Nephron (organoid): ENCODE measurements at regions not wholly inside any gene's neighbourhood (a gene's known extent, or its start where the extent isn't known, plus 50 kb on each side); places are given as distances from the start of the nearest gene placed in this dataset.

Experiments
- H3K27ac Mint-ChIP-seq, 3 experiments: 2 replicates each; pipeline ENCODE4 v1.8.0; 2020; ENCODE audit warnings: mixed read lengths in 3 of 3, mild to moderate bottlenecking in 2 of 3, moderate library complexity in 1 of 3
- H3K27me3 Mint-ChIP-seq: 2 replicates; pipeline ENCODE4 v1.8.0; 2021; ENCODE audit warnings: low read depth, mild to moderate bottlenecking, moderate library complexity, mixed read lengths
- H3K36me3 Mint-ChIP-seq: 2 replicates; pipeline ENCODE4 v1.8.0; 2020; ENCODE audit warnings: low read depth, mixed read lengths
- H3K4me1 Mint-ChIP-seq: 2 replicates; pipeline ENCODE4 v1.8.0; 2020; ENCODE audit warnings: mixed read lengths
- H3K4me3 Mint-ChIP-seq, 3 experiments: 2 replicates each; pipeline ENCODE4 v1.8.0; 2020; ENCODE audit warnings: mild to moderate bottlenecking in 3 of 3, mixed read lengths in 3 of 3, moderate library complexity in 2 of 3
- H3K9me3 Mint-ChIP-seq: 2 replicates; pipeline ENCODE4 v1.8.0; 2020; ENCODE audit warnings: mixed read lengths
- CTCF ChIP-seq, 3 experiments: fragments of 200-600 bp; sonication (generic); IDR thresholded peaks; one replicate each; pipeline ENCODE4 v1.5.0; 2021; ENCODE audit warnings: antibody characterized with exemption in 3 of 3; ENCODE audit not compliant: unreplicated experiment in 3 of 3

- no peaks in the 10 kb centered on the region for H3K9me3 Mint-ChIP-seq
- no peak overlapping the region for H3K4me3 Mint-ChIP-seq
- TF ChIP-seq CTCF (IDR thresholded peaks at IDR 0.05; ENCODE audit: unreplicated experiment in 3 of 3) = no peak
- H3K36me3 Mint-ChIP-seq = no peaks in the 10 kb centered on the region
- peak overlapping the region in 1 of 3 experiments; percentile 58 for H3K27ac Mint-ChIP-seq
- H3K27me3 Mint-ChIP-seq = no peaks in the 10 kb centered on the region
- peaks cover 13% of the 10 kb centered on the region for H3K4me1 Mint-ChIP-seq
Measured at GRCh38 chr13:97130190-97130589, 91.9 kb upstream of the MBNL2 start.

GRCh38 chr13:97131447-97131846 lies 90.7 kb upstream of the MBNL2 start:
- Mint-ChIP-seq H3K9me3 (no peaks in the 10 kb centered on the region), H3K4me3 (no peak overlapping the region)

GRCh38 chr13:97133554-97133953 lies 88.6 kb upstream of the MBNL2 start:
- Mint-ChIP-seq H3K9me3 (no peaks in the 10 kb centered on the region), H3K36me3 (no peaks in the 10 kb centered on the region)
- TF ChIP-seq CTCF (IDR thresholded peaks at IDR 0.05; ENCODE audit: unreplicated experiment in 3 of 3) = no peak

More at GRCh38 chr13:97131447-97131846, 90.7 kb upstream of the MBNL2 start:
- Mint-ChIP-seq H3K4me1 (peaks cover 1% of the 10 kb centered on the region), H3K27ac (no peak overlapping the region), H3K36me3 (no peaks in the 10 kb centered on the region), H3K27me3 (no peaks in the 10 kb centered on the region)
- no peak for TF ChIP-seq CTCF (IDR thresholded peaks at IDR 0.05; ENCODE audit: unreplicated experiment in 3 of 3)

GRCh38 chr13:97133955-97134354 lies 88.2 kb upstream of the MBNL2 start:
- no peaks in the 10 kb centered on the region for H3K27me3 Mint-ChIP-seq
- no peaks in the 10 kb centered on the region for H3K9me3 Mint-ChIP-seq
- no peaks in the 10 kb centered on the region for H3K36me3 Mint-ChIP-seq
- H3K4me1 Mint-ChIP-seq = no peaks in the 10 kb centered on the region
- TF ChIP-seq CTCF (IDR thresholded peaks at IDR 0.05; ENCODE audit: unreplicated experiment in 3 of 3) = no peak
- no peak overlapping the region for H3K4me3 Mint-ChIP-seq
- no peak overlapping the region for H3K27ac Mint-ChIP-seq

More at GRCh38 chr13:97133554-97133953, 88.6 kb upstream of the MBNL2 start:
- Mint-ChIP-seq H3K4me3 (no peak overlapping the region), H3K4me1 (no peaks in the 10 kb centered on the region), H3K27me3 (no peaks in the 10 kb centered on the region), H3K27ac (no peak overlapping the region)

GRCh38 chr13:97134364-97135095 lies 87.6 kb upstream of the MBNL2 start:
- no peak for TF ChIP-seq CTCF (IDR thresholded peaks at IDR 0.05; ENCODE audit: unreplicated experiment in 3 of 3)
- H3K27ac Mint-ChIP-seq = no peak overlapping the region
- H3K27me3 Mint-ChIP-seq = no peaks in the 10 kb centered on the region
- no peaks in the 10 kb centered on the region for H3K4me1 Mint-ChIP-seq
- no peaks in the 10 kb centered on the region for H3K36me3 Mint-ChIP-seq
- no peak overlapping the region for H3K4me3 Mint-ChIP-seq
- no peaks in the 10 kb centered on the region for H3K9me3 Mint-ChIP-seq

GRCh38 chr13:97135883-97136282 lies 86.2 kb upstream of the MBNL2 start:
- Mint-ChIP-seq H3K4me3 (no peak overlapping the region), H3K27me3 (no peaks in the 10 kb centered on the region), H3K9me3 (no peaks in the 10 kb centered on the region), H3K36me3 (no peaks in the 10 kb centered on the region), H3K27ac (no peak overlapping the region), H3K4me1 (no peaks in the 10 kb centered on the region)
- TF ChIP-seq CTCF (IDR thresholded peaks at IDR 0.05; ENCODE audit: unreplicated experiment in 3 of 3) = no peak
